GM12878 (cell line): ENCODE measurements at regions not wholly inside any gene's neighbourhood (a gene's known extent, or its start where the extent isn't known, plus 50 kb on each side); places are given as distances from the start of the nearest gene placed in this dataset.

ENCODE experiments used
- ATAC-seq: fragments of 200-7000 bp; cut with Tn5 transposase; 3 replicates; pipeline ENCODE4 v1.9.1; 2020; ENCODE audit warnings: mild to moderate bottlenecking, moderate library complexity
- BruUV-seq: library from RNA; stranded (reverse); fragments of 400-500 nt; replicated peaks from 2 replicates; lab custom pipeline; 2021; lab: Mats Ljungman, UMichigan
- CTCF ChIA-PET: fragments of 300-600 bp; sonication (Branson Sonifier 250); formaldehyde crosslinking; extraction: SDS; loops from one replicate; lab custom pipeline; 2021; ENCODE audit warnings: inconsistent platforms; lab: Yijun Ruan, JAX
- POLR2A ChIA-PET: fragments of 350-600 bp; formaldehyde crosslinking; extraction: SDS; loops from one replicate; lab custom pipeline; 2021; ENCODE audit warnings: inconsistent platforms; lab: Charles Lee
- RAD21 ChIA-PET: fragments of 300-600 bp; sonication (Branson Sonifier 250); formaldehyde crosslinking; loops from one replicate; lab custom pipeline; 2023; ENCODE audit warnings: antibody characterized with exemption; ENCODE audit not compliant: unreplicated experiment; lab: Charles Lee
- SMC1A ChIA-PET: fragments of 300-600 bp; sonication (Branson Sonifier 250); formaldehyde crosslinking; loops from one replicate; lab custom pipeline; 2023; ENCODE audit not compliant: unreplicated experiment, uncharacterized antibody; lab: Charles Lee
- DNase-seq: peaks from one replicate; pipeline ENCODE4 v3.0.0-alpha.2; 2011; ENCODE audit warnings: low read depth, low spot score
- FAIRE-seq: peaks from 3 replicates; lab custom pipeline; 2011; peaks lifted over from hg19 to GRCh38; lab: Jason Lieb, UNC
- H2AFZ ChIP-seq: 2 replicates; pipeline ENCODE4 v1.6.0; 2011; ENCODE audit warnings: low read depth, low read length, control low read depth; ENCODE audit not compliant: control insufficient read depth
- H3K27ac ChIP-seq: 2 replicates; pipeline ENCODE4 v1.5.1; 2011; ENCODE audit warnings: control low read depth; ENCODE audit not compliant: control insufficient read depth, insufficient read depth
- H3K27me3 ChIP-seq, 2 experiments: replicated peaks in 1 of 2; 2 replicates each; pipeline versions ENCODE4 v1.6.0 to v1.6.1; 2011; ENCODE audit warnings: low read length in 1 of 2; ENCODE audit not compliant: control insufficient read depth in 2 of 2, insufficient read depth in 2 of 2
- H3K36me3 ChIP-seq, 2 experiments: 2 replicates each; pipeline ENCODE4 v1.5.1; 2011; ENCODE audit warnings: low read length in 1 of 2; ENCODE audit not compliant: control insufficient read depth in 2 of 2, insufficient read depth in 2 of 2
- H3K4me1 ChIP-seq: 2 replicates; pipeline ENCODE4 v1.6.1; 2011; ENCODE audit warnings: mild to moderate bottlenecking, low read length, moderate library complexity, mixed read lengths; ENCODE audit not compliant: control insufficient read depth, insufficient read depth
- H3K4me2 ChIP-seq: 2 replicates; pipeline ENCODE4 v1.6.0; 2011; ENCODE audit warnings: control low read depth; ENCODE audit not compliant: control insufficient read depth, insufficient read depth
- H3K4me3 ChIP-seq: fragments of 200-600 bp; sonication (generic); 2 replicates; pipeline ENCODE4 v1.5.1; 2016
- H3K79me2 ChIP-seq: 2 replicates; pipeline ENCODE4 v1.6.0; 2011; ENCODE audit warnings: low read length; ENCODE audit not compliant: control insufficient read depth, insufficient read depth
- H3K9ac ChIP-seq: 2 replicates; pipeline ENCODE4 v1.8.0; 2011; ENCODE audit warnings: low read length, control low read depth, mixed read lengths; ENCODE audit not compliant: control insufficient read depth, insufficient read depth
- H3K9me3 ChIP-seq: replicated peaks from 3 replicates; pipeline ENCODE4 v1.5.1; 2011; ENCODE audit warnings: mild to moderate bottlenecking, low read length; ENCODE audit not compliant: control insufficient read depth, insufficient read depth
- H4K20me1 ChIP-seq: 2 replicates; pipeline ENCODE4 v1.6.0; 2011; ENCODE audit not compliant: control insufficient read depth, insufficient read depth
- ATF7 ChIP-seq: fragments of 450-650 bp; IDR thresholded peaks from 2 replicates; pipeline ENCODE4 v1.6.1; 2016; ENCODE audit warnings: low read depth, mild to moderate bottlenecking
- CHD4 ChIP-seq: fragments of 200-600 bp; sonication (generic); IDR thresholded peaks from 2 replicates; pipeline ENCODE4 v1.6.1; 2016; ENCODE audit warnings: mild to moderate bottlenecking
- CREB1 ChIP-seq: IDR thresholded peaks from 2 replicates; pipeline ENCODE4 v1.6.1; 2012; ENCODE audit warnings: low read depth, mild to moderate bottlenecking, inconsistent platforms
- HDGF ChIP-seq: fragments of 450-650 bp; IDR thresholded peaks from 2 replicates; pipeline ENCODE4 v1.6.1; 2016; ENCODE audit warnings: antibody characterized with exemption
- IKZF2 ChIP-seq, 2 experiments: fragments of 450-650 bp; IDR thresholded peaks; 2 replicates each; pipeline ENCODE4 v1.6.1; 2017; ENCODE audit warnings: mild to moderate bottlenecking in 2 of 2, moderate library complexity in 2 of 2
- MXI1 ChIP-seq: fragments of 150-350 bp; IDR thresholded peaks from 2 replicates; pipeline ENCODE4 v1.6.1; 2011; ENCODE audit warnings: low read depth, mild to moderate bottlenecking, inconsistent platforms, low read length, improper control_type of control experiment
- NBN ChIP-seq: fragments of 450-650 bp; IDR thresholded peaks from 2 replicates; pipeline ENCODE4 v1.6.1; 2016
- NR2C1 ChIP-seq: fragments of 450-650 bp; IDR thresholded peaks from 2 replicates; pipeline ENCODE4 v1.6.1; 2017; ENCODE audit warnings: antibody characterized with exemption, mild to moderate bottlenecking, moderate library complexity
- RELA ChIP-seq: fragments of 450-650 bp; IDR thresholded peaks from 2 replicates; pipeline ENCODE4 v1.8.0; 2014; ENCODE audit warnings: borderline replicate concordance; ENCODE audit not compliant: partially characterized antibody
- SP1 ChIP-seq: IDR thresholded peaks from one replicate; pipeline ENCODE4 v1.6.1; 2011; ENCODE audit warnings: low read depth, low read length
- SUPT20H ChIP-seq: IDR thresholded peaks from 2 replicates; pipeline ENCODE4 v1.6.1; 2011; ENCODE audit warnings: low read depth, mild to moderate bottlenecking, low read length, moderate library complexity, borderline replicate concordance; ENCODE audit not compliant: control insufficient read depth
- WRNIP1 ChIP-seq: IDR thresholded peaks from 2 replicates; pipeline ENCODE4 v1.6.1; 2011; ENCODE audit warnings: low read depth, low read length, improper control_type of control experiment, borderline replicate concordance
- YBX1 ChIP-seq: fragments of 450-650 bp; IDR thresholded peaks from 2 replicates; pipeline ENCODE4 v1.6.1; 2016; ENCODE audit warnings: antibody characterized with exemption
- WGBS: methylation state at CpG from one replicate; pipeline ENCODE4 v1.1.6; 2016; ENCODE audit warnings: low lambda C conversion rate; ENCODE audit not compliant: insufficient replicate concordance, insufficient coverage; ENCODE audit errors: missing lambda C conversion rate; 5-methylcytosine and 5-hydroxymethylcytosine counted together
- in situ Hi-C: fragments of 300-500 bp; cut with MboI; formaldehyde crosslinking; loops from 9 replicates; pipeline ENCODE4 v1.14.3; 2018; ENCODE audit warnings: mixed read lengths
- intact Hi-C: fragments of 100-400 bp; cut with micrococcal nuclease; formaldehyde crosslinking; loops from one replicate; pipeline ENCODE4 v1.14.2; 2022; ENCODE audit not compliant: unreplicated experiment
- TF ChIP-seq, protein P1 (sequence below): fragments of 450-650 bp; conservative IDR thresholded peaks from 2 replicates; pipeline ENCODE4 v1.6.1; 2017; ENCODE audit warnings: mild to moderate bottlenecking, moderate library complexity
- TF ChIP-seq, protein P2 (sequence below): fragments of 450-650 bp; IDR thresholded peaks from 2 replicates; pipeline ENCODE4 v1.6.1; 2016; ENCODE audit warnings: mild to moderate bottlenecking
- TF ChIP-seq, protein P3 (sequence below): fragments of 450-650 bp; IDR thresholded peaks from 2 replicates; pipeline ENCODE4 v1.6.1; 2017; ENCODE audit warnings: borderline replicate concordance
- TF ChIP-seq, protein P4 (sequence below): IDR thresholded peaks from 2 replicates; pipeline ENCODE4 v1.6.1; 2011; ENCODE audit warnings: low read depth, mild to moderate bottlenecking, low read length, moderate library complexity, borderline replicate concordance; ENCODE audit errors: extremely low read depth
- TF ChIP-seq, protein P5 (sequence below): IDR thresholded peaks from 2 replicates; pipeline ENCODE4 v1.6.1; 2011; ENCODE audit warnings: mild to moderate bottlenecking, low read depth, low read length, moderate library complexity; ENCODE audit not compliant: insufficient replicate concordance

DNA sequence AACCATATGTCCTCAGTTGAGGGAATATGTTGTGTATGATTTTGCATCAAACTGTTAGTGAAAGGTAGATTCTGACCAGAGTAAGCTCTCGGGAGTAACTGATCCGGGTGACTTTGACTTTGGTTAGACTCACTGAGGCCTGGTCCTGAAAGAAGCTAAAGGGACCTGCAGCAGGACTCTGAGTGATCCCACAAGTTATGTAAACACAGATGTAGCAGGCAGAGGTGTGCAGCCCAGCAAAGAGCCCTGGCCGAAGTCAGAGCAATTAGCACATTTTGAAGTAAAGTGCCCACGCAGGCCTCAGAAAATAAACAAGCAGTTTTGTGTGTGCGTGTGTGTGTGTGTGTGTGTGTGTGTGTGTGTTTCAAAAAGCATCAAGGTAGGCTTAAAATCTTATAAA is 245.6 kb upstream of the FERD3L start (continued):
- TF ChIP-seq, protein P1, sequence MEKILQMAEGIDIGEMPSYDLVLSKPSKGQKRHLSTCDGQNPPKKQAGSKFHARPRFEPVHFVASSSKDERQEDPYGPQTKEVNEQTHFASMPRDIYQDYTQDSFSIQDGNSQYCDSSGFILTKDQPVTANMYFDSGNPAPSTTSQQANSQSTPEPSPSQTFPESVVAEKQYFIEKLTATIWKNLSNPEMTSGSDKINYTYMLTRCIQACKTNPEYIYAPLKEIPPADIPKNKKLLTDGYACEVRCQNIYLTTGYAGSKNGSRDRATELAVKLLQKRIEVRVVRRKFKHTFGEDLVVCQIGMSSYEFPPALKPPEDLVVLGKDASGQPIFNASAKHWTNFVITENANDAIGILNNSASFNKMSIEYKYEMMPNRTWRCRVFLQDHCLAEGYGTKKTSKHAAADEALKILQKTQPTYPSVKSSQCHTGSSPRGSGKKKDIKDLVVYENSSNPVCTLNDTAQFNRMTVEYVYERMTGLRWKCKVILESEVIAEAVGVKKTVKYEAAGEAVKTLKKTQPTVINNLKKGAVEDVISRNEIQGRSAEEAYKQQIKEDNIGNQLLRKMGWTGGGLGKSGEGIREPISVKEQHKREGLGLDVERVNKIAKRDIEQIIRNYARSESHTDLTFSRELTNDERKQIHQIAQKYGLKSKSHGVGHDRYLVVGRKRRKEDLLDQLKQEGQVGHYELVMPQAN = no peak
- TF ChIP-seq RELA = no peak
- TF ChIP-seq IKZF2 (IDR thresholded peaks at IDR 0.05) = no peak
- TF ChIP-seq, protein P2, sequence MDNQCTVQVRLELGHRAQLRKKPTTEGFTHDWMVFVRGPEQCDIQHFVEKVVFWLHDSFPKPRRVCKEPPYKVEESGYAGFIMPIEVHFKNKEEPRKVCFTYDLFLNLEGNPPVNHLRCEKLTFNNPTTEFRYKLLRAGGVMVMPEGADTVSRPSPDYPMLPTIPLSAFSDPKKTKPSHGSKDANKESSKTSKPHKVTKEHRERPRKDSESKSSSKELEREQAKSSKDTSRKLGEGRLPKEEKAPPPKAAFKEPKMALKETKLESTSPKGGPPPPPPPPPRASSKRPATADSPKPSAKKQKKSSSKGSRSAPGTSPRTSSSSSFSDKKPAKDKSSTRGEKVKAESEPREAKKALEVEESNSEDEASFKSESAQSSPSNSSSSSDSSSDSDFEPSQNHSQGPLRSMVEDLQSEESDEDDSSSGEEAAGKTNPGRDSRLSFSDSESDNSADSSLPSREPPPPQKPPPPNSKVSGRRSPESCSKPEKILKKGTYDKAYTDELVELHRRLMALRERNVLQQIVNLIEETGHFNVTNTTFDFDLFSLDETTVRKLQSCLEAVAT = no peak
- TF ChIP-seq, all 136 proteins: peak for 0

DNA sequence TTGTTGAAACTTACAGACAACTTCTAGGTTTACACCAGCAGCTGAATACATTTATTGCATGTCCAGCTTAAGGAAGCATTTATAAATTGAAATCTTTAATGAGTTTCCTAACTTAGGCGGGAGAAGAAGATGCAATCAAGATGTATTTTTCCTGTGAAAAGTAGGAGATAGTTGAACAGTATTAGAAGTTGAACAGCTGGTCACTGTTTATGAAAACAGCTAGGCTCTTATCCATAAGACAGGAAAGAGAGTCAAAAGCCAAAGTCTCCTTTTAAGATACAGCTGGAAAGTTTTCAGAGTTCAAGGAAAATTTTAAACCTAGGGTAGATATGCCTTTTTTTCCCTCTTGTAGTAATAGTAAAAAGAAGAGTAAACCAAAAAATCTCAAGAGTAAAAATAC is 236.1 kb upstream of the FERD3L start:
- Histone ChIP-seq H3K36me3 (no peaks in the 10 kb centered on the region), H2AFZ (no peak overlapping the region), H3K9me3 (no peaks in the 10 kb centered on the region), H3K4me3 (no peak overlapping the region), H3K27me3 (no peaks in the 10 kb centered on the region), H3K79me2 (no peaks in the 10 kb centered on the region), H4K20me1 (no peaks in the 10 kb centered on the region), H3K4me1 (no peaks in the 10 kb centered on the region), H3K27ac (no peak overlapping the region), H3K9ac (no peak overlapping the region), H3K4me2 (no peak overlapping the region)
- ChIA-PET POLR2A (no interaction called here), CTCF (interaction anchor here (0.6 kb wide), 1 partner anchor 32 kb away, joined by 3 read pairs; no protein-coding TSS in a partner anchor), SMC1A (no interaction called here), RAD21 (no interaction called here)
- TF ChIP-seq NBN (no peak), MXI1 (no peak), CHD4 (no peak), ATF7 (no peak), YBX1 (no peak), WRNIP1 (no peak), SP1 (no peak), SUPT20H (no peak), HDGF (no peak), NR2C1 (no peak), CREB1 (no peak)
- TF ChIP-seq, protein P3, sequence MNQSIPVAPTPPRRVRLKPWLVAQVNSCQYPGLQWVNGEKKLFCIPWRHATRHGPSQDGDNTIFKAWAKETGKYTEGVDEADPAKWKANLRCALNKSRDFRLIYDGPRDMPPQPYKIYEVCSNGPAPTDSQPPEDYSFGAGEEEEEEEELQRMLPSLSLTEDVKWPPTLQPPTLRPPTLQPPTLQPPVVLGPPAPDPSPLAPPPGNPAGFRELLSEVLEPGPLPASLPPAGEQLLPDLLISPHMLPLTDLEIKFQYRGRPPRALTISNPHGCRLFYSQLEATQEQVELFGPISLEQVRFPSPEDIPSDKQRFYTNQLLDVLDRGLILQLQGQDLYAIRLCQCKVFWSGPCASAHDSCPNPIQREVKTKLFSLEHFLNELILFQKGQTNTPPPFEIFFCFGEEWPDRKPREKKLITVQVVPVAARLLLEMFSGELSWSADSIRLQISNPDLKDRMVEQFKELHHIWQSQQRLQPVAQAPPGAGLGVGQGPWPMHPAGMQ = no peak
- TF ChIP-seq, protein P4, sequence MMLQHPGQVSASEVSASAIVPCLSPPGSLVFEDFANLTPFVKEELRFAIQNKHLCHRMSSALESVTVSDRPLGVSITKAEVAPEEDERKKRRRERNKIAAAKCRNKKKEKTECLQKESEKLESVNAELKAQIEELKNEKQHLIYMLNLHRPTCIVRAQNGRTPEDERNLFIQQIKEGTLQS = no peak
- TF ChIP-seq, protein P5, sequence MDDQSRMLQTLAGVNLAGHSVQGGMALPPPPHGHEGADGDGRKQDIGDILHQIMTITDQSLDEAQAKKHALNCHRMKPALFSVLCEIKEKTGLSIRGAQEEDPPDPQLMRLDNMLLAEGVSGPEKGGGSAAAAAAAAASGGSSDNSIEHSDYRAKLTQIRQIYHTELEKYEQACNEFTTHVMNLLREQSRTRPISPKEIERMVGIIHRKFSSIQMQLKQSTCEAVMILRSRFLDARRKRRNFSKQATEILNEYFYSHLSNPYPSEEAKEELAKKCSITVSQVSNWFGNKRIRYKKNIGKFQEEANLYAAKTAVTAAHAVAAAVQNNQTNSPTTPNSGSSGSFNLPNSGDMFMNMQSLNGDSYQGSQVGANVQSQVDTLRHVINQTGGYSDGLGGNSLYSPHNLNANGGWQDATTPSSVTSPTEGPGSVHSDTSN = no peak
- in situ Hi-C loops (no loop called here), intact Hi-C loops (no loop called here)
- no peak for DNase-seq
- FAIRE-seq = no peak
- BruUV-seq = no TSS peak
- no peak for ATAC-seq
- WGBS = 29% methylated on average over 1 of the region's 1 CpG
